Choroid plexus epithelial cell (primary cell): ENCODE measurements at regions not wholly inside any gene's neighbourhood (a gene's known extent, or its start where the extent isn't known, plus 50 kb on each side); places are given as distances from the start of the nearest gene placed in this dataset.

Experiments used
- DNase-seq: peaks from one replicate; pipeline ENCODE4 v3.0.0-alpha.2; 2010; ENCODE audit warnings: low read depth
- H3K4me3 ChIP-seq: 2 replicates; pipeline ENCODE4 v1.5.1; 2011; ENCODE audit warnings: low read depth, mild to moderate bottlenecking, control low read depth, low read length, moderate library complexity
- CTCF ChIP-seq: conservative IDR thresholded peaks from 2 replicates; pipeline ENCODE4 v1.5.1; 2011; ENCODE audit warnings: low read depth, mild to moderate bottlenecking, control low read depth, inconsistent platforms, low read length, moderate library complexity

- no peak overlapping the region for H3K4me3 ChIP-seq
- no peak for TF ChIP-seq CTCF
- no peak for DNase-seq
Measured at GRCh38 chr14:34044666-34045306, 93.9 kb upstream of the EGLN3 start.

GRCh38 chr14:34044373-34044637 lies 93.4 kb upstream of the EGLN3 start:
- DNase-seq, result no peak
- no peak for TF ChIP-seq CTCF

GRCh38 chr14:34043627-34044372 lies 92.9 kb upstream of the EGLN3 start:
- no peak for TF ChIP-seq CTCF
- DNase-seq, result no peak

More at GRCh38 chr14:34044373-34044637, 93.4 kb upstream of the EGLN3 start:
- no peak overlapping the region for H3K4me3 ChIP-seq

GRCh38 chr14:34041220-34041619 lies 90.3 kb upstream of the EGLN3 start:
- DNase-seq, result no peak
- no peak for TF ChIP-seq CTCF
- no peak overlapping the region for H3K4me3 ChIP-seq

More at GRCh38 chr14:34043627-34044372, 92.9 kb upstream of the EGLN3 start:
- H3K4me3 ChIP-seq, result no peak overlapping the region

- no peak for TF ChIP-seq CTCF
- no peak for DNase-seq
- H3K4me3 ChIP-seq, result no peak overlapping the region
Measured at GRCh38 chr14:34040766-34041165, 89.9 kb upstream of the EGLN3 start.

GRCh38 chr14:34039428-34040047 lies 88.7 kb upstream of the EGLN3 start:
- no peak for TF ChIP-seq CTCF
- H3K4me3 ChIP-seq, result no peak overlapping the region
- DNase-seq, result no peak
